Mucosa of stomach (tissue), 1 donor: ENCODE measurements at regions not wholly inside any gene's neighbourhood (a gene's known extent, or its start where the extent isn't known, plus 50 kb on each side); places are given as distances from the start of the nearest gene placed in this dataset.

ENCODE experiments used
- H3K27me3 ChIP-seq: one replicate; pipeline ENCODE4 v1.7.0; 2013; ENCODE audit warnings: mild to moderate bottlenecking, low read length; ENCODE audit not compliant: control insufficient read depth, insufficient read depth
- H3K36me3 ChIP-seq: one replicate; pipeline ENCODE4 v1.7.0; 2013; ENCODE audit warnings: low read length; ENCODE audit not compliant: control insufficient read depth, insufficient read depth
- H3K4me1 ChIP-seq: one replicate; pipeline ENCODE4 v1.7.0; 2013; ENCODE audit warnings: mild to moderate bottlenecking, low read length; ENCODE audit not compliant: control insufficient read depth, insufficient read depth
- H3K4me3 ChIP-seq: one replicate; pipeline ENCODE4 v1.7.0; 2013; ENCODE audit warnings: low read length
- H3K9ac ChIP-seq: one replicate; pipeline ENCODE4 v1.7.0; 2013; ENCODE audit warnings: mild to moderate bottlenecking, low read length, moderate library complexity
- H3K9me3 ChIP-seq: one replicate; pipeline ENCODE4 v1.7.0; 2013; ENCODE audit warnings: mild to moderate bottlenecking, low read length, moderate library complexity; ENCODE audit not compliant: control insufficient read depth
- donor health status: Pancreatic carcinoma.

DNA sequence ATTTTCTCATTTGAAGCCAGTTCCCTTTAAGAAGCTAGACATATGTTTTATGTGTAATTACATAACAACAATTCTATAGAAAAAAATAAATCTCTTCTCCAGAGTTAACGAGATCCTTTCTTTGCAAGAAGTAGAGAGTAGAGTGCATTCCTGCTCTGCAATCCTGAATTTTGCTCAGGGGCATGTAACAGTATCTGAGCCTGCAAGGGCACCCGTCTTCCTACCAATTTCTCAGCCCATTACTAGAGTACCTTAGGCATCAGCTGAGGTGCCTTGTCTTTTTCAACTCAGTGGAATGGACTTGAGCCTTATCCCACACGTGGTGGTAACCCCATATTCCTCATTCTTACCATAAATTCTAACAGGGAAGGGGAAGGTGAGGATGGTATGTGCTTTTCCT lies 205.9 kb downstream of the IKZF2 start:
- peaks cover 9% of the 10 kb centered on the region for H3K4me1 ChIP-seq
- H3K9ac ChIP-seq: no peak overlapping the region
- H3K4me3 ChIP-seq: no peak overlapping the region
- H3K36me3 ChIP-seq: no peaks in the 10 kb centered on the region
- no peaks in the 10 kb centered on the region for H3K9me3 ChIP-seq
- no peaks in the 10 kb centered on the region for H3K27me3 ChIP-seq

- no peak overlapping the region for H3K4me3 ChIP-seq
- H3K9me3 ChIP-seq: no peaks in the 10 kb centered on the region
- H3K36me3 ChIP-seq: no peaks in the 10 kb centered on the region
- peaks cover 22% of the 10 kb centered on the region for H3K4me1 ChIP-seq
- no peak overlapping the region for H3K9ac ChIP-seq
- no peaks in the 10 kb centered on the region for H3K27me3 ChIP-seq
Measured at GRCh38 chr2:212943351-212943750, 208.1 kb downstream of the IKZF2 start.

- no peaks in the 10 kb centered on the region for H3K36me3 ChIP-seq
- no peak overlapping the region for H3K9ac ChIP-seq
- no peak overlapping the region for H3K4me3 ChIP-seq
- peaks cover 22% of the 10 kb centered on the region for H3K4me1 ChIP-seq
- no peaks in the 10 kb centered on the region for H3K27me3 ChIP-seq
- no peaks in the 10 kb centered on the region for H3K9me3 ChIP-seq
Measured at GRCh38 chr2:212941361-212941760, 210.1 kb downstream of the IKZF2 start.

GRCh38 chr2:212940816-212941215 lies 210.6 kb downstream of the IKZF2 start:
- no peak overlapping the region for H3K9ac ChIP-seq
- peaks cover 22% of the 10 kb centered on the region for H3K4me1 ChIP-seq
- H3K36me3 ChIP-seq: no peaks in the 10 kb centered on the region
- no peak overlapping the region for H3K4me3 ChIP-seq
- no peaks in the 10 kb centered on the region for H3K9me3 ChIP-seq
- H3K27me3 ChIP-seq: no peaks in the 10 kb centered on the region

DNA sequence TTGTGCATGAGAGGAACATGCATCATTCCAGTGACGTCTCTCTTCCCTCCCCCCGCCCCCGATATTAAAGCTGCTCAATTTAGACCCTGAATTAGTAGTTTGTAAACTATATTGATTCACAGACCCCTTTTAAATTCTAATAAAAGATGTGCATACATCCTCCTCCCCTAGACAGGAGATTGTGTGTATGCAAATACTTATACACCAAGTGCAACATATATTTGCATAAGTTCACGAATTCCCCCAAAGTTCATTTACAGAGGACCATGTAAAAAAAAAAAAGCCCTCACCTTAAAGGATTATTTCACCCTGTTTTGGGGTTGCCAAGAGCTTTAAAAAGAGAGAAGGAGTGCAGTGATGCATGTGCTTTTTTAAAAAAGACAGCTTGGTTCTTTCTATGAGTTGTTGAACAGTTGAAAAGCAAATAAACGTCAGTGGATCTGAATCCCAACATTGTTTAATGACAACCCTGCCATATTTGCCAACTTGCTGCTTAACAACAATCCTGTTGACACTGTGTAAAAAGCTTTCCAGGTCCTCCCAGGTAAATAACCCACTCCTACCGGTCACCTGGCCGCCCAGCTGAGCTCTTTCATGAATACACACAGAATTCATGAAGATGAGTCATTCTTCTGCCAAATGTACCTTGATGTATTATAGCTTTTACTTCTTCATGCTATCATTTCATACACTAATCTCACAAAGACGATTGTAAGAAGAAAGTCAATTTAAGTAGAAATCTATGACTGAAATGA lies 211.5 kb downstream of the IKZF2 start:
- Histone ChIP-seq H3K9me3 (no peaks in the 10 kb centered on the region), H3K4me3 (no peak overlapping the region), H3K4me1 (peaks cover 22% of the 10 kb centered on the region), H3K9ac (peak overlapping the region; percentile 5), H3K36me3 (no peaks in the 10 kb centered on the region), H3K27me3 (no peaks in the 10 kb centered on the region)

GRCh38 chr2:212938144-212938793 lies 213.1 kb downstream of the IKZF2 start:
- Histone ChIP-seq H3K27me3 (no peaks in the 10 kb centered on the region), H3K4me1 (peaks cover 22% of the 10 kb centered on the region), H3K9ac (no peak overlapping the region), H3K9me3 (no peaks in the 10 kb centered on the region), H3K36me3 (no peaks in the 10 kb centered on the region), H3K4me3 (no peak overlapping the region)

DNA sequence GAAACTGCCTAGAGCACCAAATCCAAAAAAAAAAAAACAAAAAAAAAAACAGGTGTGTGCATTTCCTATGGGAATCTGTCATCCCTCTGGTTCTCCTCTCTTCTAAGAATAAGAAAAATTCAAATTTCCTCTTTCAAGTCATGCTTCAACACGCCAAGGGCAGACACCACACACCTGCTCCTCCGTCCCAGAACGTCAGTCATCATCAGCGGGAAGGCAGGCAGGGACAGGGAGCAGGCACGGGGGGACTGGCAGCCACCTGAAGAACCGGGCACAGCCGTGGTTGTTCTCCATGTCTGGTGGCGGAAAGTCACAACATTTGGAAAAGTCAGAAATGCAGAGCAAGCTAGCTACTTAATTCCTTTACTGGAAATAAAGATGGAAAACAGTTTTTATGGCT lies 214.8 kb downstream of the IKZF2 start:
- H3K27me3 ChIP-seq: no peaks in the 10 kb centered on the region
- H3K9ac ChIP-seq: no peak overlapping the region
- no peaks in the 10 kb centered on the region for H3K36me3 ChIP-seq
- no peaks in the 10 kb centered on the region for H3K9me3 ChIP-seq
- peaks cover 22% of the 10 kb centered on the region for H3K4me1 ChIP-seq
- no peak overlapping the region for H3K4me3 ChIP-seq

DNA sequence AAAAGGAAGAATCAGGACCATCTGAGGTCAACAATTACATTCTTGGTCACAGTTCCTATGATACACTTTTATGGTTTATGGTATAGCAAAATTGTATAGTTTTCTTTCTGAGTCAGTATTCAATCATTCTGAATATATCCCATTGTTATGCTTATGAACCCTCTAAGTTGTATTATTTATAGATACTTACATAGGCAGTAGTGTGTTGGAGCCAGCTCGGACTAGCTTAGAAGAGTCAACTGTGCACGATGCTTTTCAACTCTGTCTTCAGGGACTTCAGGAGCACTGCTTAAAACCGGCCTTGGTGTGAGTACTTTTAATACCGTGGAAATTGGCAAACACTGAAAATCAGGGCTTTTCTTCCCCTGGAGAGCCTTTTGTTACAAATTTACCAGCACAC lies 215.7 kb downstream of the IKZF2 start:
- no peaks in the 10 kb centered on the region for H3K36me3 ChIP-seq
- peaks cover 15% of the 10 kb centered on the region for H3K4me1 ChIP-seq
- H3K9me3 ChIP-seq: no peaks in the 10 kb centered on the region
- H3K27me3 ChIP-seq: no peaks in the 10 kb centered on the region
- no peak overlapping the region for H3K4me3 ChIP-seq
- no peak overlapping the region for H3K9ac ChIP-seq

GRCh38 chr2:212931271-212931670 lies 220.1 kb downstream of the IKZF2 start:
- H3K27me3 ChIP-seq: no peaks in the 10 kb centered on the region
- no peak overlapping the region for H3K4me3 ChIP-seq
- H3K36me3 ChIP-seq: no peaks in the 10 kb centered on the region
- H3K4me1 ChIP-seq: no peaks in the 10 kb centered on the region
- H3K9me3 ChIP-seq: no peaks in the 10 kb centered on the region
- no peak overlapping the region for H3K9ac ChIP-seq

GRCh38 chr2:212930556-212931260 lies 220.7 kb downstream of the IKZF2 start:
- Histone ChIP-seq H3K36me3 (no peaks in the 10 kb centered on the region), H3K9me3 (no peaks in the 10 kb centered on the region)

GRCh38 chr2:212929971-212930370 lies 221.4 kb downstream of the IKZF2 start:
- Histone ChIP-seq H3K27me3 (no peaks in the 10 kb centered on the region), H3K9me3 (no peaks in the 10 kb centered on the region), H3K36me3 (no peaks in the 10 kb centered on the region), H3K9ac (no peak overlapping the region), H3K4me3 (no peak overlapping the region), H3K4me1 (no peaks in the 10 kb centered on the region)

More at GRCh38 chr2:212930556-212931260, 220.7 kb downstream of the IKZF2 start:
- no peaks in the 10 kb centered on the region for H3K4me1 ChIP-seq
- no peaks in the 10 kb centered on the region for H3K27me3 ChIP-seq
- H3K9ac ChIP-seq: no peak overlapping the region
- H3K4me3 ChIP-seq: no peak overlapping the region

DNA sequence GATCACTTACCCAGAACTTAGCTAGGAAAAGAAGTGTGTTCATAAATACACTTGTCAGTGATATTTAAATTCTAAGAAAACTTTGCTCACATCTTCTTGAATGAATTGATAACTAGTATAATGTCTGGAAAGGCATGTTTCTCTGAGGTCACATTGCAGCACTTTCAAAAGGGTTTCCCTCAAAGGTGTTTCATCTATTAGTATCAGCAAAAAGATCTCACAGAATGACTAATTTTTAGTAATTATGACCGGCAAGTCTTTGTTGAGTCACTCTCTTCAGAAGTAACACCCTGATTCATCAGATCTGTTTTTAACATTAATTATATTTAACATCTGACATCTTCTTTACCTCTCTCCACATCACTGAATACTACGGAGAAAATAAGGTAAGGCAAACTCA lies 222.3 kb downstream of the IKZF2 start:
- no peaks in the 10 kb centered on the region for H3K27me3 ChIP-seq
- H3K9ac ChIP-seq: no peak overlapping the region
- H3K9me3 ChIP-seq: no peaks in the 10 kb centered on the region
- H3K4me3 ChIP-seq: no peak overlapping the region
- no peaks in the 10 kb centered on the region for H3K36me3 ChIP-seq
- no peaks in the 10 kb centered on the region for H3K4me1 ChIP-seq
